HepG2 (cell line): ENCODE measurements at regions not wholly inside any gene's neighbourhood (a gene's known extent, or its start where the extent isn't known, plus 50 kb on each side); places are given as distances from the start of the nearest gene placed in this dataset.

Experiments
- ELF4 ChIP-seq: sonication (generic); formaldehyde crosslinking; IDR thresholded peaks from 2 replicates; pipeline ENCODE4 v1.5.0; 2020; ENCODE audit warnings: missing genetic modification reagents, mild to moderate bottlenecking, moderate library complexity, borderline replicate concordance
- GABPB1 ChIP-seq: IDR thresholded peaks from 2 replicates; pipeline ENCODE4 v1.6.1; 2016; ENCODE audit warnings: mild to moderate bottlenecking, missing genetic modification reagents, moderate library complexity, missing compliant biosample characterization
- HNRNPH1 ChIP-seq: fragments of 200-400 bp; formaldehyde crosslinking; optimal IDR thresholded peaks from 2 replicates; pipeline ENCODE3; 2017; ENCODE audit warnings: mild to moderate bottlenecking, low read depth, low read length
- JARID2 ChIP-seq: sonication (generic); formaldehyde crosslinking; IDR thresholded peaks from 2 replicates; pipeline ENCODE4 v1.8.1; 2023; ENCODE audit warnings: missing genetic modification reagents, inconsistent platforms; ENCODE audit not compliant: insufficient replicate concordance
- JUN ChIP-seq: sonication (generic); formaldehyde crosslinking; IDR thresholded peaks from 2 replicates; pipeline ENCODE4 v1.4.0; 2020; ENCODE audit warnings: mild to moderate bottlenecking, missing genetic modification reagents
- KMT2B ChIP-seq: IDR thresholded peaks from 2 replicates; pipeline ENCODE4 v1.6.1; 2016; ENCODE audit warnings: missing genetic modification reagents, missing compliant biosample characterization
- MED1 ChIP-seq: sonication (generic); formaldehyde crosslinking; IDR thresholded peaks from 2 replicates; pipeline ENCODE4 v1.4.0; 2020; ENCODE audit warnings: missing genetic modification reagents
- MTF1 ChIP-seq: sonication (generic); formaldehyde crosslinking; IDR thresholded peaks from 2 replicates; pipeline ENCODE4 v1.5.0; 2020; ENCODE audit warnings: missing genetic modification reagents
- NFE2L2 ChIP-seq: fragments of 150-350 bp; IDR thresholded peaks from 2 replicates; pipeline ENCODE4 v1.6.1; 2014; ENCODE audit warnings: low read length
- PAWR ChIP-seq: sonication (generic); formaldehyde crosslinking; IDR thresholded peaks from 2 replicates; pipeline ENCODE4 v1.4.0; 2020; ENCODE audit warnings: missing genetic modification reagents, mild to moderate bottlenecking, borderline replicate concordance
- RNF2 ChIP-seq: fragments of 450-650 bp; conservative IDR thresholded peaks from 2 replicates; pipeline ENCODE4 v1.6.1; 2016; ENCODE audit warnings: low read depth
- SNRNP70 ChIP-seq: fragments of 200-400 bp; formaldehyde crosslinking; IDR thresholded peaks from 2 replicates; pipeline ENCODE4 v1.6.1; 2017; ENCODE audit warnings: mild to moderate bottlenecking, low read depth, low read length, moderate library complexity
- SOX13 ChIP-seq, 3 experiments: fragments of 450-650 bp in 1 of 3; sonication (generic) in 1 of 3; formaldehyde crosslinking in 1 of 3; IDR thresholded peaks in 2 of 3; conservative IDR thresholded peaks in 1 of 3; 2 replicates each; pipeline versions ENCODE4 v1.5.0 to v1.6.1; 2016 to 2020; ENCODE audit warnings: antibody characterized with exemption in 1 of 3, mild to moderate bottlenecking in 1 of 3, missing compliant biosample characterization in 1 of 3, missing genetic modification reagents in 1 of 3, moderate library complexity in 1 of 3
- TCF7L2 ChIP-seq: IDR thresholded peaks from 2 replicates; pipeline ENCODE4 v1.6.1; 2011; ENCODE audit warnings: mild to moderate bottlenecking, low read depth, low read length, moderate library complexity
- ZFAT ChIP-seq: sonication (generic); formaldehyde crosslinking; conservative IDR thresholded peaks from 2 replicates; pipeline ENCODE4 v1.8.1; 2023; ENCODE audit warnings: missing genetic modification reagents, inconsistent platforms
- ZNF235 ChIP-seq: sonication (generic); formaldehyde crosslinking; IDR thresholded peaks from 2 replicates; pipeline ENCODE4 v1.8.1; 2023; ENCODE audit warnings: mild to moderate bottlenecking, missing genetic modification reagents, borderline replicate concordance
- ZNF264 ChIP-seq: sonication (generic); formaldehyde crosslinking; IDR thresholded peaks from 2 replicates; pipeline ENCODE4 v1.4.0; 2020; ENCODE audit warnings: missing genetic modification reagents
- ZNF557 ChIP-seq: sonication (generic); formaldehyde crosslinking; IDR thresholded peaks from 2 replicates; pipeline ENCODE4 v1.4.0; 2020; ENCODE audit warnings: missing genetic modification reagents
- ZNF607 ChIP-seq: sonication (generic); formaldehyde crosslinking; IDR thresholded peaks from 2 replicates; pipeline ENCODE4 v1.5.1; 2020; ENCODE audit warnings: missing genetic modification reagents, mild to moderate bottlenecking, borderline replicate concordance
- ZNF670 ChIP-seq: sonication (generic); formaldehyde crosslinking; IDR thresholded peaks from 2 replicates; pipeline ENCODE4 v1.8.0; 2022; ENCODE audit warnings: mild to moderate bottlenecking, missing genetic modification reagents, borderline replicate concordance
- ZNF720 ChIP-seq: sonication (generic); formaldehyde crosslinking; IDR thresholded peaks from 2 replicates; pipeline ENCODE4 v1.4.0; 2020; ENCODE audit warnings: missing genetic modification reagents
- ZNF75D ChIP-seq: sonication (generic); formaldehyde crosslinking; IDR thresholded peaks from 2 replicates; pipeline ENCODE4 v1.8.1; 2023; ENCODE audit warnings: missing genetic modification reagents, mild to moderate bottlenecking, borderline replicate concordance
- TF ChIP-seq, protein P1 (sequence below): sonication (generic); formaldehyde crosslinking; IDR thresholded peaks from 2 replicates; pipeline ENCODE4 v1.4.0; 2020; ENCODE audit warnings: missing genetic modification reagents, mild to moderate bottlenecking, borderline replicate concordance
- TF ChIP-seq, protein P2 (sequence below): sonication (generic); formaldehyde crosslinking; IDR thresholded peaks from 2 replicates; pipeline ENCODE4 v1.4.0; 2020; ENCODE audit warnings: missing genetic modification reagents
- TF ChIP-seq, protein P3 (sequence below): IDR thresholded peaks from 2 replicates; pipeline ENCODE4 v1.6.1; 2016; ENCODE audit warnings: missing genetic modification reagents, missing compliant biosample characterization

DNA sequence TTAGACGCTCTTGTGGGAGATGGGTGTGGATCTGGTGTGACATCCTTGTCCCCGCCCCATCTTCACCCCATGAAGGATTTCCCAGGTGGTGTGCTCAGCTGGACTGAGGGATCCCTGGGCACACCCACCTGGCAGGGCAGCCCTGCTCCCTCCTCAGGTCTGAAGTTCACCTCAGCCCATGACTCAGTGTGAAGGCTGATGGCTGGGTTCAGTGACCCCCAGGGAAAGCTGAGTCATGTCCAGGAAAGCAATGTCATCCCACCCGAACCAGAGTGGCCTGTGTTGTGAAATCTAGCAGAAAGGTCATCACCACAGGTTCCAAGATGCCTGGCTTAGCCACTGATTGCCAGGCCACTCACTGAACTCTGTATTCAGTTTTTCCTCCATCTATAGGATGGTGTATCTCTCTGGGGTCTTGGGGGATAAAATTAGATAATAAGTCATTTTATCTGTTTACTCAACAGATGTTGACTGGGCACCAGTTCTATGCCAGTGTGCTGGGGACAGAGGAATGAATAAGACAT, 97.7 kb upstream of the JUN start (continued):
- TF ChIP-seq ZNF670 (CRISPR knock-in tag) (peak; percentile 51; the same call in 1 of the 2 replicates), JUN (CRISPR knock-in tag) (peak; percentile 96), HNRNPH1 (no peak), MTF1 (CRISPR knock-in tag) (no peak), SNRNP70 (no peak), ZNF264 (CRISPR knock-in tag) (peak; percentile 81), ZNF75D (no peak), ZNF720 (CRISPR knock-in tag) (no peak), RNF2 (no peak), ZFAT (CRISPR knock-in tag) (no peak), SOX13 (IDR thresholded peaks at IDR 0.05) (peak; percentile 79), SOX13 (CRISPR knock-in tag; conservative IDR thresholded peaks at IDR 0.05 in 1 of 2, IDR thresholded peaks at IDR 0.05 in 1 of 2) (peak in 1 of 2 experiments; percentile 90; a peak in 2 of 4 replicates), MED1 (CRISPR knock-in tag) (peak; percentile 98), GABPB1 (CRISPR knock-in tag) (peak; percentile 73), NFE2L2 (peak; percentile 98), ZNF557 (CRISPR knock-in tag) (peak; percentile 65; the same call in 1 of the 2 replicates), TCF7L2 (no peak), ZNF235 (CRISPR knock-in tag) (no peak), ELF4 (CRISPR knock-in tag) (no peak), PAWR (no peak), KMT2B (CRISPR knock-in tag) (no peak), ZNF607 (CRISPR knock-in tag) (no peak), JARID2 (CRISPR knock-in tag) (no peak)
- TF ChIP-seq, protein P1, sequence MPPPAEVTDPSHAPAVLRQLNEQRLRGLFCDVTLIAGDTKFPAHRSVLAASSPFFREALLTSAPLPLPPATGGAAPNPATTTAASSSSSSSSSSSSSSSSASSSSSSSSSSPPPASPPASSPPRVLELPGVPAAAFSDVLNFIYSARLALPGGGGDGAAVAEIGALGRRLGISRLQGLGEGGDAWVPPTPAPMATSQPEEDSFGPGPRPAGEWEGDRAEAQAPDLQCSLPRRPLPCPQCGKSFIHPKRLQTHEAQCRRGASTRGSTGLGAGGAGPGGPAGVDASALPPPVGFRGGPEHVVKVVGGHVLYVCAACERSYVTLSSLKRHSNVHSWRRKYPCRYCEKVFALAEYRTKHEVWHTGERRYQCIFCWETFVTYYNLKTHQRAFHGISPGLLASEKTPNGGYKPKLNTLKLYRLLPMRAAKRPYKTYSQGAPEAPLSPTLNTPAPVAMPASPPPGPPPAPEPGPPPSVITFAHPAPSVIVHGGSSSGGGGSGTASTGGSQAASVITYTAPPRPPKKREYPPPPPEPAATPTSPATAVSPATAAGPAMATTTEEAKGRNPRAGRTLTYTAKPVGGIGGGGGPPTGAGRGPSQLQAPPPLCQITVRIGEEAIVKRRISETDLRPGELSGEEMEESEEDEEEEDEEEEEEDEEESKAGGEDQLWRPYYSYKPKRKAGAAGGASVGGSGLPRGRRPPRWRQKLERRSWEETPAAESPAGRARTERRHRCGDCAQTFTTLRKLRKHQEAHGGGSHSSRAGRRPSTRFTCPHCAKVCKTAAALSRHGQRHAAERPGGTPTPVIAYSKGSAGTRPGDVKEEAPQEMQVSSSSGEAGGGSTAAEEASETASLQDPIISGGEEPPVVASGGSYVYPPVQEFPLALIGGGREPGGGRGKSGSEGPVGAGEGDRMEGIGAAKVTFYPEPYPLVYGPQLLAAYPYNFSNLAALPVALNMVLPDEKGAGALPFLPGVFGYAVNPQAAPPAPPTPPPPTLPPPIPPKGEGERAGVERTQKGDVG (CRISPR knock-in tag), result peak; percentile 79; the same call in 1 of the 2 replicates
- TF ChIP-seq, protein P2, sequence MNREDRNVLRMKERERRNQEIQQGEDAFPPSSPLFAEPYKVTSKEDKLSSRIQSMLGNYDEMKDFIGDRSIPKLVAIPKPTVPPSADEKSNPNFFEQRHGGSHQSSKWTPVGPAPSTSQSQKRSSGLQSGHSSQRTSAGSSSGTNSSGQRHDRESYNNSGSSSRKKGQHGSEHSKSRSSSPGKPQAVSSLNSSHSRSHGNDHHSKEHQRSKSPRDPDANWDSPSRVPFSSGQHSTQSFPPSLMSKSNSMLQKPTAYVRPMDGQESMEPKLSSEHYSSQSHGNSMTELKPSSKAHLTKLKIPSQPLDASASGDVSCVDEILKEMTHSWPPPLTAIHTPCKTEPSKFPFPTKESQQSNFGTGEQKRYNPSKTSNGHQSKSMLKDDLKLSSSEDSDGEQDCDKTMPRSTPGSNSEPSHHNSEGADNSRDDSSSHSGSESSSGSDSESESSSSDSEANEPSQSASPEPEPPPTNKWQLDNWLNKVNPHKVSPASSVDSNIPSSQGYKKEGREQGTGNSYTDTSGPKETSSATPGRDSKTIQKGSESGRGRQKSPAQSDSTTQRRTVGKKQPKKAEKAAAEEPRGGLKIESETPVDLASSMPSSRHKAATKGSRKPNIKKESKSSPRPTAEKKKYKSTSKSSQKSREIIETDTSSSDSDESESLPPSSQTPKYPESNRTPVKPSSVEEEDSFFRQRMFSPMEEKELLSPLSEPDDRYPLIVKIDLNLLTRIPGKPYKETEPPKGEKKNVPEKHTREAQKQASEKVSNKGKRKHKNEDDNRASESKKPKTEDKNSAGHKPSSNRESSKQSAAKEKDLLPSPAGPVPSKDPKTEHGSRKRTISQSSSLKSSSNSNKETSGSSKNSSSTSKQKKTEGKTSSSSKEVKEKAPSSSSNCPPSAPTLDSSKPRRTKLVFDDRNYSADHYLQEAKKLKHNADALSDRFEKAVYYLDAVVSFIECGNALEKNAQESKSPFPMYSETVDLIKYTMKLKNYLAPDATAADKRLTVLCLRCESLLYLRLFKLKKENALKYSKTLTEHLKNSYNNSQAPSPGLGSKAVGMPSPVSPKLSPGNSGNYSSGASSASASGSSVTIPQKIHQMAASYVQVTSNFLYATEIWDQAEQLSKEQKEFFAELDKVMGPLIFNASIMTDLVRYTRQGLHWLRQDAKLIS (CRISPR knock-in tag), result 0 out of 2 replicates have a peak, but pooled peaks have one; percentile 60
- TF ChIP-seq, protein P3, sequence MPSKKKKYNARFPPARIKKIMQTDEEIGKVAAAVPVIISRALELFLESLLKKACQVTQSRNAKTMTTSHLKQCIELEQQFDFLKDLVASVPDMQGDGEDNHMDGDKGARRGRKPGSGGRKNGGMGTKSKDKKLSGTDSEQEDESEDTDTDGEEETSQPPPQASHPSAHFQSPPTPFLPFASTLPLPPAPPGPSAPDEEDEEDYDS (CRISPR knock-in tag), result peak; percentile 51
